ENCODE measurements at regions not wholly inside any gene's neighbourhood (a gene's known extent, or its start where the extent isn't known, plus 50 kb on each side); places are given as distances from the start of the nearest gene placed in this dataset.

- no peak overlapping the region for H3K4me3 ChIP-seq
- no peak overlapping the region for H3K27ac ChIP-seq (ENCODE audit: control insufficient read depth, insufficient read depth)
- no peaks in the 10 kb centered on the region for H3K79me2 ChIP-seq (ENCODE audit: control insufficient read depth, insufficient read depth, low read length)
- SMC1A ChIA-PET (ENCODE audit: uncharacterized antibody, unreplicated experiment), result interaction anchor here (0.9 to 3.0 kb wide), 7 partner anchors 14 to 155 kb away, joined by 3 to 11 read pairs (median 5); no protein-coding TSS in a partner anchor
- CTCF ChIA-PET, result interaction anchor here (0.6 to 1.3 kb wide), 3 partner anchors 26 to 163 kb away, joined by 3 read pairs; no protein-coding TSS in a partner anchor
- intact Hi-C loops (cut with micrococcal nuclease; ENCODE audit: unreplicated experiment) (loop anchor here (5.0 kb wide), 1 partner anchor 155 kb away; the partner anchor contains the start of gene BCL6), in situ Hi-C loops (cut with MboI) (no loop called here)
- RAD21 ChIA-PET (ENCODE audit: unreplicated experiment), result interaction anchor here (0.8 to 1.4 kb wide), 3 partner anchors 33 to 157 kb away, joined by 4 to 5 read pairs (median 4); partner anchors contain the start of gene BCL6
- no peaks in the 10 kb centered on the region; the same call in 2 of the 3 replicates for H3K9me3 ChIP-seq (replicated peaks; ENCODE audit: control insufficient read depth, insufficient read depth, low read length)
- no peaks in the 10 kb centered on the region for H3K36me3 ChIP-seq (ENCODE audit: control insufficient read depth in 2 of 2, insufficient read depth in 2 of 2, low read length in 1 of 2)
- no peak overlapping the region for H3K9ac ChIP-seq (ENCODE audit: control insufficient read depth, insufficient read depth, low read length)
- H4K20me1 ChIP-seq (ENCODE audit: control insufficient read depth, insufficient read depth), result peaks cover 2% of the 10 kb centered on the region; the same call in 1 of the 2 replicates
- peak overlapping the region; percentile 40; the same call in 1 of the 2 replicates for H3K4me2 ChIP-seq (ENCODE audit: control insufficient read depth, insufficient read depth)
- no TSS peak for BruUV-seq (replicated peaks)
- H2AFZ ChIP-seq (ENCODE audit: control insufficient read depth, low read depth, low read length), result no peak overlapping the region
- POLR2A ChIA-PET, result interaction anchor here (1.2 kb wide), 1 partner anchor 16 kb away, joined by 3 read pairs; no protein-coding TSS in a partner anchor
- DNase-seq (ENCODE audit: low read depth, low spot score) (peak; percentile 5), FAIRE-seq (peak; percentile 89), ATAC-seq (peak; percentile 82)
- WGBS (ENCODE audit: insufficient coverage, insufficient replicate concordance, low lambda C conversion rate, missing lambda C conversion rate), result 3% methylated on average over 14 of the region's 14 CpGs
- peaks cover 4 to 25% of the 10 kb centered on the region in 2 experiments for H3K27me3 ChIP-seq (replicated peaks in 1 of 2; ENCODE audit: control insufficient read depth in 2 of 2, insufficient read depth in 2 of 2, low read length in 1 of 2)
- peaks cover 16% of the 10 kb centered on the region for H3K4me1 ChIP-seq (ENCODE audit: control insufficient read depth, insufficient read depth, low read length)
- TF ChIP-seq NFYA (IDR thresholded peaks at IDR 0.05; ENCODE audit: borderline replicate concordance, low read depth, low read length) (no peak), ZNF207 (IDR thresholded peaks at IDR 0.05; ENCODE audit: borderline replicate concordance) (no peak), HDGF (IDR thresholded peaks at IDR 0.05) (no peak), STAT3 (IDR thresholded peaks at IDR 0.05; ENCODE audit: low read depth, low read length) (no peak), NFXL1 (IDR thresholded peaks at IDR 0.05; ENCODE audit: borderline replicate concordance) (no peak), KLF5 (IDR thresholded peaks at IDR 0.05; ENCODE audit: partially characterized antibody) (no peak), CREB1 (IDR thresholded peaks at IDR 0.05; ENCODE audit: low read depth) (no peak), ZNF24 (IDR thresholded peaks at IDR 0.05) (no peak), SPI1 (IDR thresholded peaks at IDR 0.05; ENCODE audit: borderline replicate concordance, insufficient read depth, low read depth, low read length) (no peak), BHLHE40 (IDR thresholded peaks at IDR 0.05; ENCODE audit: borderline replicate concordance in 1 of 2, low read depth in 2 of 2, low read length in 1 of 2) (peak; percentile 46 to 86; a peak in 3 of 4 replicates), YY1 (IDR thresholded peaks at IDR 0.05; ENCODE audit: low read depth, low read length) (no peak), ZNF217 (IDR thresholded peaks at IDR 0.05) (0 out of 2 replicates have a peak, but pooled peaks have one; percentile 37), RUNX3 (IDR thresholded peaks at IDR 0.05; ENCODE audit: low read length) (peak; percentile 76), PML (IDR thresholded peaks at IDR 0.05; ENCODE audit: low read length) (no peak), EGR1 (IDR thresholded peaks at IDR 0.05; ENCODE audit: borderline replicate concordance in 1 of 2, low read depth in 2 of 2, low read length in 2 of 2) (no peak), RFX5 (IDR thresholded peaks at IDR 0.05; ENCODE audit: low read depth, low read length) (no peak), EP300 (IDR thresholded peaks at IDR 0.05; ENCODE audit: borderline replicate concordance in 1 of 2, control insufficient read depth in 1 of 2, low read depth in 2 of 2, low read length in 2 of 2) (peak in 1 of 2 experiments; percentile 46; a peak in 1 of 4 replicates), CEBPB (IDR thresholded peaks at IDR 0.05; ENCODE audit: borderline replicate concordance in 1 of 2, low read depth in 2 of 2, low read length in 2 of 2) (no peak), HDAC6 (IDR thresholded peaks at IDR 0.05; ENCODE audit: unreplicated experiment) (no peak), SREBF2 (IDR thresholded peaks at IDR 0.05; ENCODE audit: low read length) (no peak), CBFB (IDR thresholded peaks at IDR 0.05; ENCODE audit: low read depth) (no peak), TCF7 (IDR thresholded peaks at IDR 0.05; ENCODE audit: borderline replicate concordance) (no peak), KAT2A (conservative IDR thresholded peaks at IDR 0.05; ENCODE audit: control insufficient read depth, low read depth, low read length) (no peak), ZNF274 (IDR thresholded peaks at IDR 0.05; ENCODE audit: insufficient read depth, insufficient read length) (no peak), MEF2B (IDR thresholded peaks at IDR 0.05; ENCODE audit: partially characterized antibody, poor library complexity, severe bottlenecking) (no peak), SP1 (IDR thresholded peaks at IDR 0.05; ENCODE audit: low read depth, low read length) (no peak)
- TF ChIP-seq, protein P1, sequence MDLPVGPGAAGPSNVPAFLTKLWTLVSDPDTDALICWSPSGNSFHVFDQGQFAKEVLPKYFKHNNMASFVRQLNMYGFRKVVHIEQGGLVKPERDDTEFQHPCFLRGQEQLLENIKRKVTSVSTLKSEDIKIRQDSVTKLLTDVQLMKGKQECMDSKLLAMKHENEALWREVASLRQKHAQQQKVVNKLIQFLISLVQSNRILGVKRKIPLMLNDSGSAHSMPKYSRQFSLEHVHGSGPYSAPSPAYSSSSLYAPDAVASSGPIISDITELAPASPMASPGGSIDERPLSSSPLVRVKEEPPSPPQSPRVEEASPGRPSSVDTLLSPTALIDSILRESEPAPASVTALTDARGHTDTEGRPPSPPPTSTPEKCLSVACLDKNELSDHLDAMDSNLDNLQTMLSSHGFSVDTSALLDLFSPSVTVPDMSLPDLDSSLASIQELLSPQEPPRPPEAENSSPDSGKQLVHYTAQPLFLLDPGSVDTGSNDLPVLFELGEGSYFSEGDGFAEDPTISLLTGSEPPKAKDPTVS (IDR thresholded peaks at IDR 0.05; ENCODE audit: low read depth, low read length), result no peak
Measured at GRCh38 chr3:187902041-187902471, 156.8 kb upstream of the BCL6 start.
